ENCODE measurements at regions not wholly inside any gene's neighbourhood (a gene's known extent, or its start where the extent isn't known, plus 50 kb on each side); places are given as distances from the start of the nearest gene placed in this dataset.

- Histone ChIP-seq H3K27me3 (ENCODE audit: insufficient read depth, low read length, poor library complexity, severe bottlenecking) (no peaks in the 10 kb centered on the region), H3F3A (ENCODE audit: low read depth) (no peaks in the 10 kb centered on the region), H2AFZ (ENCODE audit: low read length) (no peak overlapping the region), H3K9ac (ENCODE audit: low read depth, low read length, poor library complexity, severe bottlenecking) (no peak overlapping the region), H3K4me3 (ENCODE audit: low read length, poor library complexity, severe bottlenecking) (no peak overlapping the region), H3K9me3 (ENCODE audit: insufficient read depth, low read depth, low read length) (no peaks in the 10 kb centered on the region), H4K20me1 (ENCODE audit: insufficient read depth, low read length, poor library complexity, severe bottlenecking) (no peaks in the 10 kb centered on the region), H3K79me2 (ENCODE audit: insufficient read depth, low read length) (no peaks in the 10 kb centered on the region), H3K9me2 (replicated peaks; ENCODE audit: low read depth, low read length) (no peaks in the 10 kb centered on the region), H3K4me1 (ENCODE audit: insufficient read depth, low read length, poor library complexity, severe bottlenecking) (no peaks in the 10 kb centered on the region), H3K36me3 (ENCODE audit: insufficient read depth, low read length) (no peaks in the 10 kb centered on the region), H3K4me2 (ENCODE audit: low read depth, low read length, poor library complexity, severe bottlenecking) (no peak overlapping the region)
- TF ChIP-seq CTCF (conservative IDR thresholded peaks at IDR 0.05; ENCODE audit: low read length): no peak
- no peak for TF ChIP-seq EZH2phosphoT487 (IDR thresholded peaks at IDR 0.05; ENCODE audit: borderline replicate concordance)
Measured at GRCh38 chr2:81263989-81264388, 959.4 kb upstream of the LRRTM1 start.

GRCh38 chr2:81260320-81260719, 955.8 kb upstream of the LRRTM1 start:
- H2AFZ ChIP-seq (ENCODE audit: low read length): no peak overlapping the region
- no peak overlapping the region for H3K4me2 ChIP-seq (ENCODE audit: low read depth, low read length, poor library complexity, severe bottlenecking)

GRCh38 chr2:81250270-81250669, 945.7 kb upstream of the LRRTM1 start:
- TF ChIP-seq CTCF (conservative IDR thresholded peaks at IDR 0.05; ENCODE audit: low read length) (no peak), EZH2phosphoT487 (IDR thresholded peaks at IDR 0.05; ENCODE audit: borderline replicate concordance) (no peak)
- Histone ChIP-seq H3K4me3 (ENCODE audit: low read length, poor library complexity, severe bottlenecking) (no peak overlapping the region), H4K20me1 (ENCODE audit: insufficient read depth, low read length, poor library complexity, severe bottlenecking) (no peaks in the 10 kb centered on the region), H3K9me2 (replicated peaks; ENCODE audit: low read depth, low read length) (no peaks in the 10 kb centered on the region), H3K79me2 (ENCODE audit: insufficient read depth, low read length) (no peaks in the 10 kb centered on the region), H3K9me3 (ENCODE audit: insufficient read depth, low read depth, low read length) (no peaks in the 10 kb centered on the region), H2AFZ (ENCODE audit: low read length) (no peak overlapping the region), H3K36me3 (ENCODE audit: insufficient read depth, low read length) (no peaks in the 10 kb centered on the region), H3F3A (ENCODE audit: low read depth) (no peaks in the 10 kb centered on the region), H3K4me1 (ENCODE audit: insufficient read depth, low read length, poor library complexity, severe bottlenecking) (no peaks in the 10 kb centered on the region), H3K9ac (ENCODE audit: low read depth, low read length, poor library complexity, severe bottlenecking) (no peak overlapping the region), H3K4me2 (ENCODE audit: low read depth, low read length, poor library complexity, severe bottlenecking) (no peak overlapping the region), H3K27me3 (ENCODE audit: insufficient read depth, low read length, poor library complexity, severe bottlenecking) (no peaks in the 10 kb centered on the region)

More at GRCh38 chr2:81260320-81260719, 955.8 kb upstream of the LRRTM1 start:
- Histone ChIP-seq H3K4me3 (ENCODE audit: low read length, poor library complexity, severe bottlenecking) (no peak overlapping the region), H3K9me3 (ENCODE audit: insufficient read depth, low read depth, low read length) (no peaks in the 10 kb centered on the region), H3K9me2 (replicated peaks; ENCODE audit: low read depth, low read length) (no peaks in the 10 kb centered on the region), H3K9ac (ENCODE audit: low read depth, low read length, poor library complexity, severe bottlenecking) (no peak overlapping the region), H3K27me3 (ENCODE audit: insufficient read depth, low read length, poor library complexity, severe bottlenecking) (no peaks in the 10 kb centered on the region), H3F3A (ENCODE audit: low read depth) (no peaks in the 10 kb centered on the region), H3K79me2 (ENCODE audit: insufficient read depth, low read length) (no peaks in the 10 kb centered on the region), H3K36me3 (ENCODE audit: insufficient read depth, low read length) (no peaks in the 10 kb centered on the region), H4K20me1 (ENCODE audit: insufficient read depth, low read length, poor library complexity, severe bottlenecking) (no peaks in the 10 kb centered on the region), H3K4me1 (ENCODE audit: insufficient read depth, low read length, poor library complexity, severe bottlenecking) (no peaks in the 10 kb centered on the region)
- TF ChIP-seq EZH2phosphoT487 (IDR thresholded peaks at IDR 0.05; ENCODE audit: borderline replicate concordance): no peak
- TF ChIP-seq CTCF (conservative IDR thresholded peaks at IDR 0.05; ENCODE audit: low read length): no peak

Measured in Loucy (cell line).